ENCODE measurements at regions not wholly inside any gene's neighbourhood (a gene's known extent, or its start where the extent isn't known, plus 50 kb on each side); places are given as distances from the start of the nearest gene placed in this dataset.

- Histone ChIP-seq H3K9me2 (replicated peaks; ENCODE audit: insufficient read depth, low read length) (no peaks in the 10 kb centered on the region), H3K9ac (ENCODE audit: low read length) (no peak overlapping the region), H2AFZ (ENCODE audit: low read length) (no peak overlapping the region), H3K4me2 (ENCODE audit: low read depth, low read length) (no peak overlapping the region), H3K36me3 (replicated peaks; ENCODE audit: insufficient read depth, low read length) (no peaks in the 10 kb centered on the region), H3K27ac (ENCODE audit: low read length) (no peak overlapping the region), H3K9me3 (replicated peaks; ENCODE audit: insufficient read depth, low read length) (no peaks in the 10 kb centered on the region), H3K79me2 (ENCODE audit: low read length) (no peaks in the 10 kb centered on the region), H3K27me3 (replicated peaks; ENCODE audit: insufficient read depth, low read length) (no peaks in the 10 kb centered on the region), H3K4me1 (ENCODE audit: low read length) (no peaks in the 10 kb centered on the region), H3K4me3 (ENCODE audit: low read length) (no peak overlapping the region), H3F3A (ENCODE audit: insufficient read depth, low read length) (no peaks in the 10 kb centered on the region), H4K20me1 (ENCODE audit: insufficient read depth, low read length) (no peaks in the 10 kb centered on the region)
- TF ChIP-seq, protein P1, sequence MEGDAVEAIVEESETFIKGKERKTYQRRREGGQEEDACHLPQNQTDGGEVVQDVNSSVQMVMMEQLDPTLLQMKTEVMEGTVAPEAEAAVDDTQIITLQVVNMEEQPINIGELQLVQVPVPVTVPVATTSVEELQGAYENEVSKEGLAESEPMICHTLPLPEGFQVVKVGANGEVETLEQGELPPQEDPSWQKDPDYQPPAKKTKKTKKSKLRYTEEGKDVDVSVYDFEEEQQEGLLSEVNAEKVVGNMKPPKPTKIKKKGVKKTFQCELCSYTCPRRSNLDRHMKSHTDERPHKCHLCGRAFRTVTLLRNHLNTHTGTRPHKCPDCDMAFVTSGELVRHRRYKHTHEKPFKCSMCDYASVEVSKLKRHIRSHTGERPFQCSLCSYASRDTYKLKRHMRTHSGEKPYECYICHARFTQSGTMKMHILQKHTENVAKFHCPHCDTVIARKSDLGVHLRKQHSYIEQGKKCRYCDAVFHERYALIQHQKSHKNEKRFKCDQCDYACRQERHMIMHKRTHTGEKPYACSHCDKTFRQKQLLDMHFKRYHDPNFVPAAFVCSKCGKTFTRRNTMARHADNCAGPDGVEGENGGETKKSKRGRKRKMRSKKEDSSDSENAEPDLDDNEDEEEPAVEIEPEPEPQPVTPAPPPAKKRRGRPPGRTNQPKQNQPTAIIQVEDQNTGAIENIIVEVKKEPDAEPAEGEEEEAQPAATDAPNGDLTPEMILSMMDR (IDR thresholded peaks at IDR 0.05; ENCODE audit: low read length), result no peak
- TF ChIP-seq EZH2 (optimal IDR thresholded peaks at IDR 0.05; ENCODE audit: low read depth, low read length) (no peak), EZH2phosphoT487 (IDR thresholded peaks at IDR 0.05; ENCODE audit: low read length) (no peak)
- DNase-seq, result no peak
Observed at GRCh38 chr9:80883826-80884579, 805.3 kb downstream of the TLE1 start.

DNA sequence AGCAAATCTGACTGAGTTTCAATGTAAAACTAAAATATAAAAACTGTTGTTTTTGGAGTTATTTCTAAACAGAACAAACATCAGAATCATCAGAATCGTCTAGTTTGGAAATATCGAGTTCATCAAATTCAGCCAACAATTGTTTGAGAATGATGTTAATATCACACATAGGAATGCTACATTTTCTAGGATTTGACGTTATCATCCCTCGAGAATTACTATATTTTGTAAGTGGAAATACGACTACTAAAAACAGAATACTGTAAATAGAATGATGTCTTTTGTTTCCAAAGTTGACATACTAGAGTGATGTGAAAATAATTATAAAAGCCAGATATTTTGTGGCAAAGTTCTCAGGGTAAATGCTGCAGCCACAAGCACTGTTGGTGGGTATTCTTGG, 805.9 kb downstream of the TLE1 start:
- no peak overlapping the region for H3K9ac ChIP-seq (ENCODE audit: low read length)
- no peaks in the 10 kb centered on the region for H3F3A ChIP-seq (ENCODE audit: insufficient read depth, low read length)
- no peaks in the 10 kb centered on the region for H3K27me3 ChIP-seq (replicated peaks; ENCODE audit: insufficient read depth, low read length)
- DNase-seq, result no peak
- no peaks in the 10 kb centered on the region for H3K36me3 ChIP-seq (replicated peaks; ENCODE audit: insufficient read depth, low read length)
- H3K4me1 ChIP-seq (ENCODE audit: low read length), result no peaks in the 10 kb centered on the region
- no peak overlapping the region for H2AFZ ChIP-seq (ENCODE audit: low read length)
- H3K27ac ChIP-seq (ENCODE audit: low read length), result no peak overlapping the region
- no peak for TF ChIP-seq EZH2 (optimal IDR thresholded peaks at IDR 0.05; ENCODE audit: low read depth, low read length)
- TF ChIP-seq, protein P1 (IDR thresholded peaks at IDR 0.05; ENCODE audit: low read length), result no peak
- no peak for TF ChIP-seq EZH2phosphoT487 (IDR thresholded peaks at IDR 0.05; ENCODE audit: low read length)
- H3K79me2 ChIP-seq (ENCODE audit: low read length), result no peaks in the 10 kb centered on the region
- H3K9me2 ChIP-seq (replicated peaks; ENCODE audit: insufficient read depth, low read length), result no peaks in the 10 kb centered on the region
- H3K4me2 ChIP-seq (ENCODE audit: low read depth, low read length), result no peak overlapping the region
- H3K9me3 ChIP-seq (replicated peaks; ENCODE audit: insufficient read depth, low read length), result no peaks in the 10 kb centered on the region
- H4K20me1 ChIP-seq (ENCODE audit: insufficient read depth, low read length), result no peaks in the 10 kb centered on the region
- H3K4me3 ChIP-seq (ENCODE audit: low read length), result no peak overlapping the region

DNA sequence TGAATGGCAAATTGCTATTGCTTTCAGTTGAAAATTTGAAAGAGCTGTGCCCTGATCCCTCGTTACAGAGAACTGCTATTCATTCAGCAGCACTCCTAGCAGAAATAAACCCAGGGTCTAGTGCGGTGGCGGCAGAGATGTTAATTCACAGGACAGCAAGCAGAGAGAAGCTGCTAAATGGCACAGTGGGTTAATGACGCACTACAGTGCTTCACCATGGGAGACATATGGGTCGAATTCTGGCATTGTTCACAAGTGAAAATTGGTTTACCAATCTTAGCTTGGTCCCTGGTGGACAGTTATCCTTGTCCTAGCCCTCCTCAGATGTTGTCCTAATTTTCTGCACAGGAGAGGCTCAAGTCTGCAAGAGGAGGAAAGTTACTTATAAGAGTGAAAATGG, 807.4 kb downstream of the TLE1 start:
- Histone ChIP-seq H3K9ac (ENCODE audit: low read length) (no peak overlapping the region), H3F3A (ENCODE audit: insufficient read depth, low read length) (no peaks in the 10 kb centered on the region), H3K4me2 (ENCODE audit: low read depth, low read length) (no peak overlapping the region), H3K36me3 (replicated peaks; ENCODE audit: insufficient read depth, low read length) (no peaks in the 10 kb centered on the region), H3K79me2 (ENCODE audit: low read length) (no peaks in the 10 kb centered on the region), H3K27me3 (replicated peaks; ENCODE audit: insufficient read depth, low read length) (no peaks in the 10 kb centered on the region), H3K9me3 (replicated peaks; ENCODE audit: insufficient read depth, low read length) (no peaks in the 10 kb centered on the region), H2AFZ (ENCODE audit: low read length) (no peak overlapping the region), H3K27ac (ENCODE audit: low read length) (no peak overlapping the region), H3K9me2 (replicated peaks; ENCODE audit: insufficient read depth, low read length) (no peaks in the 10 kb centered on the region), H3K4me3 (ENCODE audit: low read length) (no peak overlapping the region), H4K20me1 (ENCODE audit: insufficient read depth, low read length) (no peaks in the 10 kb centered on the region), H3K4me1 (ENCODE audit: low read length) (no peaks in the 10 kb centered on the region)
- TF ChIP-seq, protein P1 (IDR thresholded peaks at IDR 0.05; ENCODE audit: low read length), result no peak
- TF ChIP-seq EZH2 (optimal IDR thresholded peaks at IDR 0.05; ENCODE audit: low read depth, low read length), result no peak
- TF ChIP-seq EZH2phosphoT487 (IDR thresholded peaks at IDR 0.05; ENCODE audit: low read length), result no peak
- DNase-seq, result no peak
